Activated CD4-positive, alpha-beta T cell treated with anti-CD3 and anti-CD28 coated beads, Interleukin-2, amount 50 U/mL, for 24 hours (primary cell): ENCODE measurements at regions not wholly inside any gene's neighbourhood (a gene's known extent, or its start where the extent isn't known, plus 50 kb on each side); places are given as distances from the start of the nearest gene placed in this dataset.
"Not testable (repeated sequence)": the region's sequence is repeated elsewhere in the genome, so short reads cannot be mapped to it uniquely, and the experiment has no call there.

ENCODE experiments used
- DNase-seq, 2 donors: peaks; one replicate each; pipeline ENCODE4 v3.0.0-alpha.2; 2020; ENCODE audit warnings: low read depth in 1 of 2, low spot score in 1 of 2

DNA sequence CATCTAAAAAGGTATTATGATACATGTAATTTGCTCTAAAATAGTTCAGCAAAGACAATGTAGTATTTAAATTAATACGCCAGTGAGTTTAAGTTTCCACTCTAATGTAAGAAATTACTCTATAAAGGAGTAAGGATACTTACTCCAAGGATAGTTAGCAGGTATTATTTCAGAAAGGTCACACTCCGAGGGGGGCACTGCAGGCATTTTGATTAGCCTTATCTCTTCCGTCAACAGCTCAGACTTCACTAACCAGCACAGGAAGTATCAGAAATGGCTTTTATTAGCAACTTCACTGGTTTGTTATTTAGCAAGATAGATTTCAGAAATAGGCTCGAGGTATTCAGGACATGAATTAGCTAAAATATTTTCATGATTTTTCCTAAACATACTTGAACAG, 127.0 kb downstream of the COX18 start:
- DNase-seq = no peak

DNA sequence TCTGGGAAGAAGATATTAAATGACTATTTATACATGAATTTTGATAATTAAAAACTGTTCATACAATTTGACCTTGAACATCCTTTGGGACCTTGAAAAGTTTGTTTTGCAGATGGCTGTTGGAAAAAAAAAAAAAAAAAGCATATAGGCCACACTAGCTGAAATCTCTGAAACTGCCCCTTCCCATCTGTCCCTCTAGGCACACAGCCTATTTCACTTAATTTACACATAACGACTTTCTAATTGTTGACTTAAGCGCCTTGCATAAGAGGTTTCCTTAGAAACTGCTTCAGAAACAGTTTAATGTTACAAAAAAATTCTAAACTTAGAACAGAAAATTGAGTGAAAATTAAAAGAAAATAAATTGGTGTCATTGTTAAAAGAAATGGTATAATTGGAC, 131.0 kb downstream of the COX18 start:
- no peak for DNase-seq

- DNase-seq = no peak
These were observed 134.1 kb downstream of the COX18 start for GRCh38 chr4:72935462-72935861.

DNA sequence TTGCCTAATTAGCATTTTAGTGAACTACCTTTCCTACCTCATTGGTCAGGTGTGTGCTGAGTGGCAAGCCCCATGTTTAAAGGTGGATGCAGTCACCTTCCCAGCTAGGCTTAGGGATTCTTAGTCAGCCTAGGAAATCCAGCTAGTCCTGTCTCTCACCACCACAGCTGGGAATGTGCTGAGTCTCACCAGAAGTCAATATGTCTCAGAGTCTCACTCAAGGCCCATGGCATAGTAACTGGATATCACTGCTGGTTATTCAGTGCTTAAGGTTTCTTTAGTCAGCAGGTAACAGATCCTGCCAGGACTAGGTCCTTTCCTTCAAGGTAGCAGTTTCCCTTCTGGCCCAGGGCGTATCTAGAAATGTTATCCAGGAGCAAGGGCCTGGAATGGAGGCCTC, 136.5 kb downstream of the COX18 start:
- DNase-seq = no peak

GRCh38 chr4:72931346-72931745, 138.2 kb downstream of the COX18 start:
- DNase-seq = no peak

- not testable (repeated sequence) for DNase-seq
These were observed 139.8 kb downstream of the COX18 start for GRCh38 chr4:72929596-72930274.

DNA sequence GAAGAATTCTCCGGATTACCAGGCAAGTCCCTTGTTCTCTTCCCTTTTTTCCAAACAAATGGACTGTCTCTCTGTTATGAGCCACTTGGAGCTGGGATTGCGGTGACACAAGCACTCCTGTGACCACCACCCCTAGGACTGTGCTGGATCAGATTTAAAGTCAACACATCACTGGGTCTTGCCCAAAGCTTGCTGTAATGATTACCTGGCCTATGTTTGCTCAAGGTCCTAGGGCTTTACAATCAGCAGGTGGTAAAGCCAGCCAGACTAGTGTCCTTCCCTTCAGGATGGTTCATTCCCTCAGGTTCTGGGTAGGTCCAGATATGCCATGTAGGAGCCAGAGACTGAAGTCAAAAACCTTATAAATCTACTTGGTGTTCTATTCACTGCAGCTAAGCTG, 144.7 kb downstream of the COX18 start:
- DNase-seq = no peak

DNA sequence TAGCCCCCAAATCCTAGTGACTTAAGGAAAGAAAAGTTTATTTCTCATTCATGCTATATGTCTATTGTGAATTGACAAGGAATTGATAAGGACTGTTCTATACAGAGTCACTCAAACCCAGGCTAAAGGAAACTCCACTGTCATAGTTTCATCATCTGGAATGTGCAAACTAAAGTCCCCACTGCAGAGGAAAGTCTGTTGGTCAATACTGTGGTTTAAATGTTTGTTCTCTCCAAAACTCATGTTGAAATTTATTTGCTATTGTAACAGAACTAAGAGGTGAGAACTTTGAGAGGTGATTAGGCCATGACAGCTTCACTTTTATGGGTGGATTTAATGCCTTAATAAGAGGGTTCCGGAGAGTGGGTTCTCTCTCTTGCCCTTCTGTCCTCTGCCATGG, 149.6 kb downstream of the COX18 start:
- DNase-seq = no peak

GRCh38 chr4:72919464-72919863, 150.1 kb downstream of the COX18 start:
- DNase-seq = no peak

- DNase-seq = no peak
These were observed 151.2 kb downstream of the COX18 start for GRCh38 chr4:72918362-72918761.

- DNase-seq = no peak
These were observed 158.2 kb downstream of the COX18 start for GRCh38 chr4:72911316-72911715.

- no peak for DNase-seq
These were observed 160.1 kb downstream of the COX18 start for GRCh38 chr4:72909461-72909860.

GRCh38 chr4:72902354-72902753, 167.2 kb downstream of the COX18 start:
- no peak for DNase-seq

GRCh38 chr4:72901553-72901952, 168.0 kb downstream of the COX18 start:
- DNase-seq = no peak

- no peak for DNase-seq
These were observed 168.6 kb downstream of the COX18 start for GRCh38 chr4:72900952-72901351.

- no peak for DNase-seq
These were observed 169.9 kb downstream of the COX18 start for GRCh38 chr4:72899621-72900020.

GRCh38 chr4:72899214-72899613, 170.3 kb downstream of the COX18 start:
- no peak for DNase-seq

DNA sequence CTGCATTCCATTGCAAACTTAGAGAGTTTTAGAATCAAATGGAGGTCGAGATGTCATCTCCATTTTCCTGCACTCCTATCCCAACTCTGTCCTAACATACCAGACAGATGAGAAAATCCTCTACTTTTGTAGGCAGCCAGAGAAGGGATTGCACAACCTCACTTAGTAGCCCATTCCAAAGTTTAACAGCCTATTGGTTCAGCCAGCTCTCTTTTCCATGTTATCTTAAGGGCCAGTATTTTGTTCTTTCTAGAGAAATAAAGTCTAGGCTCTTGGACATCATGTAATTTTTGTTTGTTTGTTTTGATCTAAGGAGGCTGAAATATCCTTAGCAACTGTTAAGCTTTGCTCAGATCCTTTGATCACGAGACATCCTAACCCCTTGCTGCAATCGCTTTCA, 173.0 kb downstream of the COX18 start:
- no peak for DNase-seq

GRCh38 chr4:72895408-72895807, 174.1 kb downstream of the COX18 start:
- no peak for DNase-seq

DNA sequence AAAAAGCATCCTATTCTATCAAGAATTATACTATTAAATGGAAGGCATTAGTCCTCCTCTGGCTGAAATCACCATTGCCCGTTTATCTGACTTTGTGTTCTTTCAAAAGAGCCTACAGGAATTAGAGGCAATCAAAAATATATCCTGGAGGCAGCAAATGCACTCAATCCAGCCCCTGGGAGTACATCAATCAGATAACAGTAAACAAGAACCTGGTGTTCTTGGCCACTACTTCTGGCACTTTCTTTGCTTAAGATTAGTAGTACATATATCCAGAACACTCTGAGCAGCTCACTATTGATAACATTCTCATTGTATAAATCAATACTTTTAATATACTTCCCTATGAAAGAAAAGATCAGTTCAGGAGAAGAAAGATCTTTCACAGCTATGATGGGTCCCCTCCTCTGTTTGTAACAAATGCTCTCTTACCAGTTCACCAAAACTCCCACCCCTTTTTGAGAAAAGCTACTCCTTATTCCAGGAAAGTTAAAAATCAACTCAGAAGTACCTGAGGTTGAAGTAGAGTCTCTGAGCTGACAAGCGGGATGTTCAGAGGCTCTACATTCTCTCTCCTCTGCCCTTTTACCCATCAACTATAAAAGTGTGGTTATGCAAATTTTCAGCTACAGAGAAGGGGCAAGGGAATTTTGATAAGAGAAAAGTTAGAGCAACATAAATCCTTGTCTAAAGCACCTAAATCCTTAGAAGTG, 176.0 kb downstream of the COX18 start:
- no peak for DNase-seq

DNA sequence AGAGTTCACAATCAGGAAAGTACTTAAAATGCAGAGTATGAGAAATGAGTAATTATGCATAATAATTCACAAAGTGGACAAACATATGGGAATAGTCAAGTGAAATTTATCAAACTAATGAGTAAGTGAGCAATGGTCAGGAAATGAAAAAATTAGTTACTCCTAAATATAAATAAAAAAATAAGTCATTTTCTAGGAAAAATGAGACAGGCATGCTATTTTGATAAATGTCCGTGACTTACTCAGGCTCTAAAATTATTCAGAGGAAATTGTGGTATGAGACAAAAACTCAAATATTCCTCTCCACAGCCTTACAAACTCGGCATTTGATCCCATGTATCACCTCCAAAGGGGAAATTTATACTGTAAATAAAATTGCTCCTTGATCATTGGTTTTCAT, 181.2 kb downstream of the COX18 start:
- no peak for DNase-seq

GRCh38 chr4:72887152-72887551, 182.4 kb downstream of the COX18 start:
- DNase-seq = no peak

- DNase-seq = no peak
These were observed 182.9 kb downstream of the COX18 start for GRCh38 chr4:72886602-72887001.
